ENCODE measurements at regions not wholly inside any gene's neighbourhood (a gene's known extent, or its start where the extent isn't known, plus 50 kb on each side); places are given as distances from the start of the nearest gene placed in this dataset.

- TF ChIP-seq POLR2AphosphoS5 (IDR thresholded peaks at IDR 0.05), result no peak
- TF ChIP-seq EZH2 (IDR thresholded peaks at IDR 0.05; ENCODE audit: borderline replicate concordance, insufficient read depth, low read length, poor library complexity, severe bottlenecking), result no peak
- TF ChIP-seq REST (IDR thresholded peaks at IDR 0.05; ENCODE audit: borderline replicate concordance), result no peak
- TF ChIP-seq CTCF (IDR thresholded peaks at IDR 0.05; ENCODE audit: poor library complexity, severe bottlenecking), result no peak
- no peak for TF ChIP-seq EP300 (conservative IDR thresholded peaks at IDR 0.05; ENCODE audit: poor library complexity, severe bottlenecking)
- TF ChIP-seq SMC3 (conservative IDR thresholded peaks at IDR 0.05; ENCODE audit: poor library complexity), result no peak
- no peak for TF ChIP-seq TAF1 (IDR thresholded peaks at IDR 0.05; ENCODE audit: low read depth)
- TF ChIP-seq RAD21 (conservative IDR thresholded peaks at IDR 0.05), result no peak
- TF ChIP-seq MXI1 (conservative IDR thresholded peaks at IDR 0.05; ENCODE audit: poor library complexity, severe bottlenecking), result no peak
Observed at GRCh38 chr2:180692322-180692721, 288.1 kb upstream of the UBE2E3 start.

Measured in neural cell (in vitro differentiated cells).